ENCODE measurements at regions not wholly inside any gene's neighbourhood (a gene's known extent, or its start where the extent isn't known, plus 50 kb on each side); places are given as distances from the start of the nearest gene placed in this dataset.

- Histone ChIP-seq H2BK5ac (ENCODE audit: low read depth, low read length, poor library complexity) (no peak overlapping the region), H2AFZ (ENCODE audit: insufficient read depth, low read length, poor library complexity) (no peak overlapping the region), H3K4me3 (ENCODE audit: low read depth, low read length) (no peak overlapping the region), H3K4me1 (ENCODE audit: control insufficient read depth in 1 of 2, insufficient read depth in 2 of 2, low read length in 2 of 2) (peaks cover 3 to 8% of the 10 kb centered on the region in 2 experiments), H4K8ac (ENCODE audit: low read depth, low read length) (no peak overlapping the region), H3K79me1 (ENCODE audit: low read length) (no peaks in the 10 kb centered on the region), H3K27me3 (ENCODE audit: insufficient read depth, low read length) (no peaks in the 10 kb centered on the region), H3K23ac (ENCODE audit: low read length) (no peak overlapping the region), H3K4me2 (ENCODE audit: low read length) (no peak overlapping the region), H3K4ac (ENCODE audit: low read depth, low read length) (no peak overlapping the region), H3K79me2 (ENCODE audit: control insufficient read depth, insufficient read depth, low read length, poor library complexity) (no peaks in the 10 kb centered on the region), H3K18ac (ENCODE audit: low read length) (no peak overlapping the region), H2BK12ac (ENCODE audit: low read length) (no peak overlapping the region), H4K91ac (ENCODE audit: low read depth, low read length) (no peak overlapping the region), H3K36me3 (ENCODE audit: control insufficient read depth in 1 of 2, insufficient read depth in 2 of 2, low read length in 2 of 2) (no peaks in the 10 kb centered on the region), H2BK120ac (ENCODE audit: insufficient read depth, low read length, poor library complexity) (no peak overlapping the region), H3K9me3 (ENCODE audit: insufficient read depth, low read depth, low read length) (no peaks in the 10 kb centered on the region), H3K14ac (ENCODE audit: low read length) (no peak overlapping the region), H3K9ac (ENCODE audit: low read length) (no peak overlapping the region), H2AK5ac (ENCODE audit: low read length) (no peak overlapping the region), H3K27ac (ENCODE audit: low read depth, low read length) (no peak overlapping the region), H4K12ac (ENCODE audit: low read depth, low read length) (no peak overlapping the region)
- DNase-seq: no peak
- no CpG with 5 or more reads among the region's 4 CpGs for WGBS (ENCODE audit: extremely low coverage, insufficient coverage, insufficient read length)
These were observed 242.1 kb upstream of the JUN start for GRCh38 chr1:59025898-59026426.

GRCh38 chr1:59026472-59026948 is 242.7 kb upstream of the JUN start:
- no peaks in the 10 kb centered on the region for H3K27me3 ChIP-seq (ENCODE audit: insufficient read depth, low read length)
- no peak overlapping the region for H4K91ac ChIP-seq (ENCODE audit: low read depth, low read length)
- no peaks in the 10 kb centered on the region for H3K79me1 ChIP-seq (ENCODE audit: low read length)
- WGBS (ENCODE audit: extremely low coverage, insufficient coverage, insufficient read length): no CpG with 5 or more reads among the region's 6 CpGs
- no peak overlapping the region for H4K12ac ChIP-seq (ENCODE audit: low read depth, low read length)
- H3K23ac ChIP-seq (ENCODE audit: low read length): no peak overlapping the region
- no peak overlapping the region for H3K9ac ChIP-seq (ENCODE audit: low read length)
- no peak overlapping the region for H3K4me2 ChIP-seq (ENCODE audit: low read length)
- H3K4ac ChIP-seq (ENCODE audit: low read depth, low read length): no peak overlapping the region
- no peaks in the 10 kb centered on the region for H3K36me3 ChIP-seq (ENCODE audit: control insufficient read depth in 1 of 2, insufficient read depth in 2 of 2, low read length in 2 of 2)
- no peak overlapping the region for H3K18ac ChIP-seq (ENCODE audit: low read length)
- H4K8ac ChIP-seq (ENCODE audit: low read depth, low read length): no peak overlapping the region
- H2BK5ac ChIP-seq (ENCODE audit: low read depth, low read length, poor library complexity): no peak overlapping the region
- no peak overlapping the region for H3K14ac ChIP-seq (ENCODE audit: low read length)
- no peaks in the 10 kb centered on the region for H3K79me2 ChIP-seq (ENCODE audit: control insufficient read depth, insufficient read depth, low read length, poor library complexity)
- H2BK12ac ChIP-seq (ENCODE audit: low read length): no peak overlapping the region
- H3K4me3 ChIP-seq (ENCODE audit: low read depth, low read length): no peak overlapping the region
- H2AFZ ChIP-seq (ENCODE audit: insufficient read depth, low read length, poor library complexity): no peak overlapping the region
- peaks cover 3 to 8% of the 10 kb centered on the region in 2 experiments for H3K4me1 ChIP-seq (ENCODE audit: control insufficient read depth in 1 of 2, insufficient read depth in 2 of 2, low read length in 2 of 2)
- DNase-seq: peak; percentile 75 to 85
- H2AK5ac ChIP-seq (ENCODE audit: low read length): no peak overlapping the region
- H3K9me3 ChIP-seq (ENCODE audit: insufficient read depth, low read depth, low read length): no peaks in the 10 kb centered on the region
- no peak overlapping the region for H2BK120ac ChIP-seq (ENCODE audit: insufficient read depth, low read length, poor library complexity)
- no peak overlapping the region for H3K27ac ChIP-seq (ENCODE audit: low read depth, low read length)

GRCh38 chr1:59027177-59027576 is 243.3 kb upstream of the JUN start:
- Histone ChIP-seq H3K18ac (ENCODE audit: low read length) (no peak overlapping the region), H3K9ac (ENCODE audit: low read length) (no peak overlapping the region), H3K79me1 (ENCODE audit: low read length) (no peaks in the 10 kb centered on the region), H3K79me2 (ENCODE audit: control insufficient read depth, insufficient read depth, low read length, poor library complexity) (no peaks in the 10 kb centered on the region), H2BK5ac (ENCODE audit: low read depth, low read length, poor library complexity) (no peak overlapping the region), H3K4me1 (ENCODE audit: control insufficient read depth in 1 of 2, insufficient read depth in 2 of 2, low read length in 2 of 2) (peaks cover 3 to 8% of the 10 kb centered on the region in 2 experiments), H3K4me2 (ENCODE audit: low read length) (no peak overlapping the region), H3K4ac (ENCODE audit: low read depth, low read length) (no peak overlapping the region), H3K36me3 (ENCODE audit: control insufficient read depth in 1 of 2, insufficient read depth in 2 of 2, low read length in 2 of 2) (no peaks in the 10 kb centered on the region), H4K12ac (ENCODE audit: low read depth, low read length) (no peak overlapping the region), H3K27me3 (ENCODE audit: insufficient read depth, low read length) (no peaks in the 10 kb centered on the region), H3K9me3 (ENCODE audit: insufficient read depth, low read depth, low read length) (no peaks in the 10 kb centered on the region), H2AFZ (ENCODE audit: insufficient read depth, low read length, poor library complexity) (no peak overlapping the region), H2BK12ac (ENCODE audit: low read length) (no peak overlapping the region), H2BK120ac (ENCODE audit: insufficient read depth, low read length, poor library complexity) (no peak overlapping the region), H2AK5ac (ENCODE audit: low read length) (no peak overlapping the region), H4K8ac (ENCODE audit: low read depth, low read length) (no peak overlapping the region), H3K27ac (ENCODE audit: low read depth, low read length) (no peak overlapping the region), H3K4me3 (ENCODE audit: low read depth, low read length) (no peak overlapping the region), H3K14ac (ENCODE audit: low read length) (no peak overlapping the region), H4K91ac (ENCODE audit: low read depth, low read length) (no peak overlapping the region), H3K23ac (ENCODE audit: low read length) (no peak overlapping the region)
- DNase-seq: peak in 1 of 2 donors; percentile 50
- WGBS (ENCODE audit: extremely low coverage, insufficient coverage, insufficient read length): no CpG with 5 or more reads among the region's 2 CpGs

GRCh38 chr1:59028048-59028447 is 244.2 kb upstream of the JUN start:
- H3K18ac ChIP-seq (ENCODE audit: low read length): no peak overlapping the region
- H3K79me1 ChIP-seq (ENCODE audit: low read length): no peaks in the 10 kb centered on the region
- H3K36me3 ChIP-seq (ENCODE audit: control insufficient read depth in 1 of 2, insufficient read depth in 2 of 2, low read length in 2 of 2): no peaks in the 10 kb centered on the region
- H3K9me3 ChIP-seq (ENCODE audit: insufficient read depth, low read depth, low read length): no peaks in the 10 kb centered on the region
- no peak overlapping the region for H3K4me2 ChIP-seq (ENCODE audit: low read length)
- H3K4me3 ChIP-seq (ENCODE audit: low read depth, low read length): no peak overlapping the region
- no CpG with 5 or more reads among the region's 3 CpGs for whole genome bisulfite sequencing (ENCODE audit: extremely low coverage, insufficient coverage, insufficient read length)
- H2AK5ac ChIP-seq (ENCODE audit: low read length): no peak overlapping the region
- no peak overlapping the region for H3K4ac ChIP-seq (ENCODE audit: low read depth, low read length)
- H3K79me2 ChIP-seq (ENCODE audit: control insufficient read depth, insufficient read depth, low read length, poor library complexity): no peaks in the 10 kb centered on the region
- peaks cover 3 to 8% of the 10 kb centered on the region in 2 experiments for H3K4me1 ChIP-seq (ENCODE audit: control insufficient read depth in 1 of 2, insufficient read depth in 2 of 2, low read length in 2 of 2)
- H4K8ac ChIP-seq (ENCODE audit: low read depth, low read length): no peak overlapping the region
- H2BK120ac ChIP-seq (ENCODE audit: insufficient read depth, low read length, poor library complexity): no peak overlapping the region
- no peaks in the 10 kb centered on the region for H3K27me3 ChIP-seq (ENCODE audit: insufficient read depth, low read length)
- H2BK12ac ChIP-seq (ENCODE audit: low read length): no peak overlapping the region
- no peak overlapping the region for H2BK5ac ChIP-seq (ENCODE audit: low read depth, low read length, poor library complexity)
- no peak overlapping the region for H4K12ac ChIP-seq (ENCODE audit: low read depth, low read length)
- H4K91ac ChIP-seq (ENCODE audit: low read depth, low read length): no peak overlapping the region
- no peak overlapping the region for H2AFZ ChIP-seq (ENCODE audit: insufficient read depth, low read length, poor library complexity)
- H3K9ac ChIP-seq (ENCODE audit: low read length): no peak overlapping the region
- H3K27ac ChIP-seq (ENCODE audit: low read depth, low read length): no peak overlapping the region
- DNase-seq: no peak
- no peak overlapping the region for H3K23ac ChIP-seq (ENCODE audit: low read length)
- H3K14ac ChIP-seq (ENCODE audit: low read length): no peak overlapping the region

Measured in trophoblast cell (in vitro differentiated cells and primary cell).